ENCODE measurements at regions not wholly inside any gene's neighbourhood (a gene's known extent, or its start where the extent isn't known, plus 50 kb on each side); places are given as distances from the start of the nearest gene placed in this dataset.

GRCh38 chr20:52448513-52449232 is 257.1 kb upstream of the ZFP64 start:
- TF ChIP-seq, protein P1, sequence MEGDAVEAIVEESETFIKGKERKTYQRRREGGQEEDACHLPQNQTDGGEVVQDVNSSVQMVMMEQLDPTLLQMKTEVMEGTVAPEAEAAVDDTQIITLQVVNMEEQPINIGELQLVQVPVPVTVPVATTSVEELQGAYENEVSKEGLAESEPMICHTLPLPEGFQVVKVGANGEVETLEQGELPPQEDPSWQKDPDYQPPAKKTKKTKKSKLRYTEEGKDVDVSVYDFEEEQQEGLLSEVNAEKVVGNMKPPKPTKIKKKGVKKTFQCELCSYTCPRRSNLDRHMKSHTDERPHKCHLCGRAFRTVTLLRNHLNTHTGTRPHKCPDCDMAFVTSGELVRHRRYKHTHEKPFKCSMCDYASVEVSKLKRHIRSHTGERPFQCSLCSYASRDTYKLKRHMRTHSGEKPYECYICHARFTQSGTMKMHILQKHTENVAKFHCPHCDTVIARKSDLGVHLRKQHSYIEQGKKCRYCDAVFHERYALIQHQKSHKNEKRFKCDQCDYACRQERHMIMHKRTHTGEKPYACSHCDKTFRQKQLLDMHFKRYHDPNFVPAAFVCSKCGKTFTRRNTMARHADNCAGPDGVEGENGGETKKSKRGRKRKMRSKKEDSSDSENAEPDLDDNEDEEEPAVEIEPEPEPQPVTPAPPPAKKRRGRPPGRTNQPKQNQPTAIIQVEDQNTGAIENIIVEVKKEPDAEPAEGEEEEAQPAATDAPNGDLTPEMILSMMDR (IDR thresholded peaks at IDR 0.05; ENCODE audit: poor library complexity, severe bottlenecking): no peak
- TF ChIP-seq RAD21 (conservative IDR thresholded peaks at IDR 0.05): no peak
- no peak for TF ChIP-seq SMC3 (conservative IDR thresholded peaks at IDR 0.05; ENCODE audit: poor library complexity)
- no peak for TF ChIP-seq EZH2 (IDR thresholded peaks at IDR 0.05; ENCODE audit: borderline replicate concordance, insufficient read depth, low read length, poor library complexity, severe bottlenecking)
- TF ChIP-seq POLR2AphosphoS5 (IDR thresholded peaks at IDR 0.05): no peak
